ENCODE measurements at regions not wholly inside any gene's neighbourhood (a gene's known extent, or its start where the extent isn't known, plus 50 kb on each side); places are given as distances from the start of the nearest gene placed in this dataset.

DNA sequence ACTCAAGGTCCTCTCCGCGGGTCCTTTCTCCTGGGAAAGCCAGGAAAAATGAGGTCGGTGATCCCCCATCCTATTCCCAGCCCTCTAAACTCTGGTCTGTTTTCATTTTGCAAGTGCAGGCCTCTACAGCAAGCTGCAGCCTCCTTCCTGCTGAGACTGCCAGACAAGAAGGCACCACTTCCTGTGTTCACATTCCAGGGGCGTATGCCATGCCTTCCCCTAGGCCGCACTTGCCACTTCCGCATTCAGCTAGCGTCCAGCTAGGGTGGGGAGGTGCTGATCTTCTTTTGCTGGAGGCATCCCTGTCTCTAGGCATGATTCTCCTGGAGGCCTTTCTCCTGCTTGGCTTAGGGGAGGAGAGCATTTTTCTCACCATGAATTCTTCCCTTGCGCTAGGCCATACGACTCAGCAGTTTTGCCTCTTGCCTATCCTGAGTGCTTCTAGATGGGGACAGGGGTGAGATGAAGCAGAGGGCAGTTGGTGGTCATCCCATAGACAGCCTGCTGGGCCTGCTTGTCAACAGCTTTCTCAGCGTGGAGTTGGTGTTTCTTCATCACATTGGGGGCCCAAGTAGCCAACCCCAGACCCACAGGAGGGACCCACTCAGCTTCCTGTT is 328.9 kb downstream of the RPS24 start:
- Histone ChIP-seq H3K4me3 (ENCODE audit: low read depth in 1 of 2, low read length in 2 of 2) (no peak overlapping the region), H3K36me3 (ENCODE audit: control insufficient read depth in 2 of 2, insufficient read depth in 2 of 2, low read length in 1 of 2) (no peaks in the 10 kb centered on the region), H3K9me3 (ENCODE audit: control insufficient read depth in 2 of 2, insufficient read depth in 1 of 2, low read depth in 1 of 2, low read length in 1 of 2) (no peaks in the 10 kb centered on the region), H3K27me3 (ENCODE audit: control insufficient read depth in 1 of 2, insufficient read depth in 2 of 2, low read length in 2 of 2) (no peaks in the 10 kb centered on the region), H3K4me1 (ENCODE audit: control insufficient read depth in 2 of 2, insufficient read depth in 2 of 2, low read length in 1 of 2) (peaks cover 0 to 5% of the 10 kb centered on the region in 2 donors), H3K27ac (ENCODE audit: low read depth in 2 of 2, low read length in 1 of 2) (no peak overlapping the region)
- 75 to 76% methylated on average over 10 of the region's 10 CpGs for WGBS, 2 donors

GRCh38 chr10:78363190-78363589 is 329.5 kb downstream of the RPS24 start:
- no peak overlapping the region for H3K27ac ChIP-seq (ENCODE audit: low read depth in 2 of 2, low read length in 1 of 2)
- no peak overlapping the region for H3K4me3 ChIP-seq (ENCODE audit: low read depth in 1 of 2, low read length in 2 of 2)
- 82 to 94% methylated on average over 4 of the region's 4 CpGs for whole genome bisulfite sequencing, 2 donors
- no peaks in the 10 kb centered on the region for H3K9me3 ChIP-seq (ENCODE audit: control insufficient read depth in 2 of 2, insufficient read depth in 1 of 2, low read depth in 1 of 2, low read length in 1 of 2)
- H3K36me3 ChIP-seq (ENCODE audit: control insufficient read depth in 2 of 2, insufficient read depth in 2 of 2, low read length in 1 of 2) = no peaks in the 10 kb centered on the region
- no peaks in the 10 kb centered on the region for H3K27me3 ChIP-seq (ENCODE audit: control insufficient read depth in 1 of 2, insufficient read depth in 2 of 2, low read length in 2 of 2)
- H3K4me1 ChIP-seq (ENCODE audit: control insufficient read depth in 2 of 2, insufficient read depth in 2 of 2, low read length in 1 of 2) = peaks cover 0 to 5% of the 10 kb centered on the region in 2 donors

GRCh38 chr10:78365694-78366093 is 332.0 kb downstream of the RPS24 start:
- Histone ChIP-seq H3K27ac (ENCODE audit: low read depth in 2 of 2, low read length in 1 of 2) (no peak overlapping the region), H3K4me1 (ENCODE audit: control insufficient read depth in 2 of 2, insufficient read depth in 2 of 2, low read length in 1 of 2) (peaks cover 0 to 5% of the 10 kb centered on the region in 2 donors), H3K4me3 (ENCODE audit: low read depth in 1 of 2, low read length in 2 of 2) (no peak overlapping the region), H3K27me3 (ENCODE audit: control insufficient read depth in 1 of 2, insufficient read depth in 2 of 2, low read length in 2 of 2) (no peaks in the 10 kb centered on the region), H3K36me3 (ENCODE audit: control insufficient read depth in 2 of 2, insufficient read depth in 2 of 2, low read length in 1 of 2) (no peaks in the 10 kb centered on the region), H3K9me3 (ENCODE audit: control insufficient read depth in 2 of 2, insufficient read depth in 1 of 2, low read depth in 1 of 2, low read length in 1 of 2) (no peaks in the 10 kb centered on the region)
- WGBS, 2 donors = 76 to 77% methylated on average over 4 of the region's 4 CpGs

DNA sequence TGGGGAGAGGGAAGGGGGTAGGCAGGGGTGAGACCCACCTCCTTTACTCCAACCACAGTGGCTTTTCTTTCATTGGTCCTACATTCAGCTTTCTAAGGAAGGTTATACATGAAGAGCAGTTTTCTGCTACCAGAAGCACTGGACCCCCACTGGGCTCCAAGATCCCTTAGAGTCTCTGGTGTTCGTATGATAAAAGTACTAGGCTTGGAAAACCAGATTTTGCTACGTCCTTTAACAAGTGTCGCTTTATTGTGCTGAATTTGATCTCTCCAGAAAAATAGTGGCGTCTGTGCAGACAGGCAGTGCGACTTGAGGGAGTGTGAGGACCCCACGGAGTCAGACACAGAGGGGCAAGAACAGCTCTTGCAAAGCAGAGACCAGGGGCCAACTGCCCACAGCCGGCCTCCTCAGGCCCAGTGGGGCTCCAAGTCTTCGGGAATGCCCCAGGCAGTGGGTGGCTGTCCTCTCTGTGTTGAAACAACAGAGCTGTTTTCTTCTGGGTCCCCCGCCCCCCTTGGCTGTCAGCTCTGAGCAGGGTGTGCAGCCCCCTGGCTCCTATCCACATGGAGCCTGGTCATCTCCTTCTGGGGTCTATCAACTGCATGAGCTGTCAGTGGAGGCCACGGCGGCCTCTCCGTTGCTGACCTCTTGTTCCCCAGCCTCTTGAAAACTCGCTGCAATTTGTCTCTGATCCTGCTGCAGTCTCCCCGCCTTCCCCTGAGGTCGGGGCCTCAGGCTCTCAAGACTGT is 333.2 kb downstream of the RPS24 start:
- no peaks in the 10 kb centered on the region for H3K27me3 ChIP-seq (ENCODE audit: control insufficient read depth in 1 of 2, insufficient read depth in 2 of 2, low read length in 2 of 2)
- H3K4me1 ChIP-seq (ENCODE audit: control insufficient read depth in 2 of 2, insufficient read depth in 2 of 2, low read length in 1 of 2) = peaks cover 0 to 5% of the 10 kb centered on the region in 2 donors
- WGBS, 2 donors = 80 to 82% methylated on average over 15 of the region's 15 CpGs
- H3K4me3 ChIP-seq (ENCODE audit: low read depth in 1 of 2, low read length in 2 of 2) = no peak overlapping the region
- H3K27ac ChIP-seq (ENCODE audit: low read depth in 2 of 2, low read length in 1 of 2) = no peak overlapping the region
- H3K9me3 ChIP-seq (ENCODE audit: control insufficient read depth in 2 of 2, insufficient read depth in 1 of 2, low read depth in 1 of 2, low read length in 1 of 2) = no peaks in the 10 kb centered on the region
- H3K36me3 ChIP-seq (ENCODE audit: control insufficient read depth in 2 of 2, insufficient read depth in 2 of 2, low read length in 1 of 2) = no peaks in the 10 kb centered on the region

GRCh38 chr10:78367751-78368150 is 334.1 kb downstream of the RPS24 start:
- no peaks in the 10 kb centered on the region for H3K4me1 ChIP-seq (ENCODE audit: control insufficient read depth in 2 of 2, insufficient read depth in 2 of 2, low read length in 1 of 2)
- WGBS, 2 donors = 61 to 64% methylated on average over 2 of the region's 2 CpGs

GRCh38 chr10:78371136-78371535 is 337.5 kb downstream of the RPS24 start:
- H3K9me3 ChIP-seq (ENCODE audit: control insufficient read depth in 2 of 2, insufficient read depth in 1 of 2, low read depth in 1 of 2, low read length in 1 of 2) = no peaks in the 10 kb centered on the region
- no peaks in the 10 kb centered on the region for H3K4me1 ChIP-seq (ENCODE audit: control insufficient read depth in 2 of 2, insufficient read depth in 2 of 2, low read length in 1 of 2)
- H3K27me3 ChIP-seq (ENCODE audit: control insufficient read depth in 1 of 2, insufficient read depth in 2 of 2, low read length in 2 of 2) = no peaks in the 10 kb centered on the region
- no peak overlapping the region for H3K27ac ChIP-seq (ENCODE audit: low read depth in 2 of 2, low read length in 1 of 2)
- no peaks in the 10 kb centered on the region for H3K36me3 ChIP-seq (ENCODE audit: control insufficient read depth in 2 of 2, insufficient read depth in 2 of 2, low read length in 1 of 2)
- WGBS, 2 donors = 36 to 43% methylated on average over 4 of the region's 4 CpGs
- H3K4me3 ChIP-seq (ENCODE audit: low read depth in 1 of 2, low read length in 2 of 2) = no peak overlapping the region

More at GRCh38 chr10:78367751-78368150, 334.1 kb downstream of the RPS24 start:
- H3K9me3 ChIP-seq (ENCODE audit: control insufficient read depth in 2 of 2, insufficient read depth in 1 of 2, low read depth in 1 of 2, low read length in 1 of 2) = no peaks in the 10 kb centered on the region
- no peaks in the 10 kb centered on the region for H3K27me3 ChIP-seq (ENCODE audit: control insufficient read depth in 1 of 2, insufficient read depth in 2 of 2, low read length in 2 of 2)
- H3K27ac ChIP-seq (ENCODE audit: low read depth in 2 of 2, low read length in 1 of 2) = no peak overlapping the region
- no peaks in the 10 kb centered on the region for H3K36me3 ChIP-seq (ENCODE audit: control insufficient read depth in 2 of 2, insufficient read depth in 2 of 2, low read length in 1 of 2)
- H3K4me3 ChIP-seq (ENCODE audit: low read depth in 1 of 2, low read length in 2 of 2) = no peak overlapping the region

DNA sequence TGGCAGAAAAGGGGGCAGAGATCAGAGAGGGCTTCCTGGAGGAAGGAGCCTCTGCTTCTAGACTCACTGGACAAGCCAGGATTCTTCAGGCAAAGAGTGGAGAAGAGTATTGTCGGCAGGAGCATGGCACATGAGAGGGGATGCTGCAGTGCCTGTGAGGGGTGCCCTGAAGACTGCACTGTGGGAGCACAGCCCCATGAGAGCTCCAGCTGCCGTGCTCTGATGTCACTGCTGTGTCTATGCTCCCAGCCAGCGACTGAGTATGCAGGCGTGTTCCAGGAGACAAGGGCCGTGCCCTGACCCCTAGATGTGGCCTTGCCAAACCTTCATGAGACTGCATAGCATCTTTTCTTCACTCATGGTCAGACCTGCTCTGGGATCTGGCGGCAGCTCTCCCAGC is 339.1 kb downstream of the RPS24 start:
- Histone ChIP-seq H3K27ac (ENCODE audit: low read depth in 2 of 2, low read length in 1 of 2) (no peak overlapping the region), H3K9me3 (ENCODE audit: control insufficient read depth in 2 of 2, insufficient read depth in 1 of 2, low read depth in 1 of 2, low read length in 1 of 2) (no peaks in the 10 kb centered on the region), H3K4me1 (ENCODE audit: control insufficient read depth in 2 of 2, insufficient read depth in 2 of 2, low read length in 1 of 2) (no peaks in the 10 kb centered on the region), H3K27me3 (ENCODE audit: control insufficient read depth in 1 of 2, insufficient read depth in 2 of 2, low read length in 2 of 2) (no peaks in the 10 kb centered on the region), H3K36me3 (ENCODE audit: control insufficient read depth in 2 of 2, insufficient read depth in 2 of 2, low read length in 1 of 2) (no peaks in the 10 kb centered on the region), H3K4me3 (ENCODE audit: low read depth in 1 of 2, low read length in 2 of 2) (no peak overlapping the region)
- WGBS, 2 donors = 94 to 95% methylated on average over 6 of the region's 6 CpGs

- 91% methylated on average over 9 of the region's 9 CpGs for WGBS, 2 donors
- Histone ChIP-seq H3K9me3 (ENCODE audit: control insufficient read depth in 2 of 2, insufficient read depth in 1 of 2, low read depth in 1 of 2, low read length in 1 of 2) (no peaks in the 10 kb centered on the region), H3K27ac (ENCODE audit: low read depth in 2 of 2, low read length in 1 of 2) (no peak overlapping the region), H3K27me3 (ENCODE audit: control insufficient read depth in 1 of 2, insufficient read depth in 2 of 2, low read length in 2 of 2) (no peaks in the 10 kb centered on the region), H3K36me3 (ENCODE audit: control insufficient read depth in 2 of 2, insufficient read depth in 2 of 2, low read length in 1 of 2) (no peaks in the 10 kb centered on the region), H3K4me3 (ENCODE audit: low read depth in 1 of 2, low read length in 2 of 2) (no peak overlapping the region), H3K4me1 (ENCODE audit: control insufficient read depth in 2 of 2, insufficient read depth in 2 of 2, low read length in 1 of 2) (no peaks in the 10 kb centered on the region)
Measured at GRCh38 chr10:78374331-78375028, 340.8 kb downstream of the RPS24 start.

- H3K27ac ChIP-seq (ENCODE audit: low read depth in 2 of 2, low read length in 1 of 2) = no peak overlapping the region
- 74 to 79% methylated on average over 17 of the region's 17 CpGs for WGBS, 2 donors
- H3K36me3 ChIP-seq (ENCODE audit: control insufficient read depth in 2 of 2, insufficient read depth in 2 of 2, low read length in 1 of 2) = no peaks in the 10 kb centered on the region
- no peaks in the 10 kb centered on the region for H3K9me3 ChIP-seq (ENCODE audit: control insufficient read depth in 2 of 2, insufficient read depth in 1 of 2, low read depth in 1 of 2, low read length in 1 of 2)
- H3K4me1 ChIP-seq (ENCODE audit: control insufficient read depth in 2 of 2, insufficient read depth in 2 of 2, low read length in 1 of 2) = no peaks in the 10 kb centered on the region
- no peaks in the 10 kb centered on the region for H3K27me3 ChIP-seq (ENCODE audit: control insufficient read depth in 1 of 2, insufficient read depth in 2 of 2, low read length in 2 of 2)
- H3K4me3 ChIP-seq (ENCODE audit: low read depth in 1 of 2, low read length in 2 of 2) = no peak overlapping the region
Measured at GRCh38 chr10:78375854-78376785, 342.5 kb downstream of the RPS24 start.

Measured in esophagus (tissue), 2 donors.